Endothelial cell of umbilical vein (primary cell): ENCODE measurements at regions not wholly inside any gene's neighbourhood (a gene's known extent, or its start where the extent isn't known, plus 50 kb on each side); places are given as distances from the start of the nearest gene placed in this dataset.

Experiments used
- BruUV-seq: library from RNA; stranded (reverse); fragments of 400-500 nt; replicated peaks from 2 replicates; lab custom pipeline; 2021; lab: Mats Ljungman, UMichigan
- CTCF ChIA-PET: fragments of 300-600, 350-600 bp; sonication (Branson Sonifier 250); formaldehyde crosslinking; loops from one replicate; lab custom pipeline; 2021; ENCODE audit warnings: antibody characterized with exemption, inconsistent platforms; lab: Charles Lee
- POLR2A ChIA-PET: fragments of 300-600, 350-600 bp; sonication (Branson Sonifier 250); formaldehyde crosslinking; loops from one replicate; lab custom pipeline; 2021; ENCODE audit warnings: antibody characterized with exemption, inconsistent platforms; lab: Charles Lee
- DNase-seq: peaks from one replicate; pipeline ENCODE4 v3.0.0-alpha.2; 2011; ENCODE audit warnings: low read depth, low spot score
- FAIRE-seq: peaks from 2 replicates; lab custom pipeline; 2011; peaks lifted over from hg19 to GRCh38; lab: Jason Lieb, UNC
- H2AFZ ChIP-seq: 2 replicates; pipeline ENCODE4 v1.6.0; 2012; ENCODE audit warnings: low read depth, low read length, control low read depth, inconsistent platforms
- H3K27ac ChIP-seq: 2 replicates; pipeline ENCODE4 v1.5.1; 2011; ENCODE audit warnings: low read depth, mild to moderate bottlenecking, control low read depth, low read length, moderate library complexity; ENCODE audit not compliant: insufficient read depth
- H3K27me3 ChIP-seq, 2 experiments: 2 replicates each; pipeline versions ENCODE4 v1.6.0 to v1.6.1; 2011; ENCODE audit warnings: low read length in 2 of 2, mixed read lengths in 1 of 2; ENCODE audit not compliant: control insufficient read depth in 2 of 2, insufficient read depth in 2 of 2
- H3K36me3 ChIP-seq, 2 experiments: 2 replicates in 1 of 2; 3 replicates in 1 of 2; pipeline ENCODE4 v1.5.1; 2011; ENCODE audit warnings: low read length in 2 of 2, mild to moderate bottlenecking in 1 of 2, moderate library complexity in 1 of 2; ENCODE audit not compliant: control insufficient read depth in 2 of 2, insufficient read depth in 2 of 2; ENCODE audit errors: extremely low read depth in 1 of 2
- H3K4me1 ChIP-seq: 3 replicates; pipeline ENCODE4 v1.5.1; 2011; ENCODE audit warnings: mild to moderate bottlenecking, low read length; ENCODE audit not compliant: control insufficient read depth, insufficient read depth; ENCODE audit errors: extremely low read depth
- H3K4me2 ChIP-seq: 2 replicates; pipeline ENCODE4 v1.6.1; 2011; ENCODE audit warnings: low read length, control low read depth, mixed read lengths; ENCODE audit not compliant: insufficient read depth
- H3K4me3 ChIP-seq, 3 experiments: fragments of 200-600 bp in 1 of 3; sonication (generic), shearing (Covaris generic) in 1 of 3; replicated peaks in 1 of 3; 2 replicates each; pipeline ENCODE4 v1.5.1; 2011 to 2016; ENCODE audit warnings: control low read depth in 3 of 3, low read length in 3 of 3, mild to moderate bottlenecking in 2 of 3, inconsistent platforms in 1 of 3, low read depth in 1 of 3, moderate library complexity in 1 of 3; ENCODE audit not compliant: insufficient read depth in 1 of 3
- H3K79me2 ChIP-seq: 2 replicates; pipeline ENCODE4 v1.6.0; 2012; ENCODE audit warnings: low read length, inconsistent platforms; ENCODE audit not compliant: control insufficient read depth, insufficient read depth
- H3K9ac ChIP-seq: replicated peaks from 2 replicates; pipeline ENCODE3; 2011; ENCODE audit warnings: low read length, control low read depth; ENCODE audit not compliant: insufficient read depth; ENCODE audit errors: extremely low read depth
- H3K9me1 ChIP-seq: replicated peaks from 3 replicates; pipeline ENCODE4 v1.6.0; 2011; ENCODE audit warnings: mild to moderate bottlenecking, low read length; ENCODE audit not compliant: control insufficient read depth, insufficient read depth; ENCODE audit errors: extremely low read depth
- H3K9me3 ChIP-seq: replicated peaks from 2 replicates; pipeline ENCODE4 v1.5.1; 2012; ENCODE audit warnings: low read length, inconsistent platforms; ENCODE audit not compliant: control insufficient read depth, insufficient read depth
- H4K20me1 ChIP-seq: replicated peaks from 2 replicates; pipeline ENCODE3; 2011; ENCODE audit warnings: mild to moderate bottlenecking, low read length; ENCODE audit not compliant: control insufficient read depth, insufficient read depth; ENCODE audit errors: extremely low read depth
- CTCF ChIP-seq, 2 donors: IDR thresholded peaks; 1 replicate in 1 of 2; 2 replicates in 1 of 2; pipeline ENCODE4 v1.5.1; 2011; ENCODE audit warnings: low read length in 2 of 2, mild to moderate bottlenecking in 2 of 2, moderate library complexity in 2 of 2, control low read depth in 1 of 2, inconsistent platforms in 1 of 2, low read depth in 1 of 2; ENCODE audit not compliant: insufficient read depth in 1 of 2; ENCODE audit errors: extremely low read depth in 1 of 2
- EZH2 ChIP-seq: IDR thresholded peaks from 2 replicates; pipeline ENCODE4 v1.6.1; 2012; ENCODE audit warnings: borderline replicate concordance, low read depth, mild to moderate bottlenecking, moderate library complexity, low read length, inconsistent platforms; ENCODE audit not compliant: severe bottlenecking
- GATA2 ChIP-seq: IDR thresholded peaks from 2 replicates; pipeline ENCODE4 v1.7.0; 2011; ENCODE audit warnings: low read depth, mild to moderate bottlenecking, moderate library complexity, mixed read lengths, low read length; ENCODE audit not compliant: insufficient read length, insufficient read depth
- JUN ChIP-seq: IDR thresholded peaks from 2 replicates; pipeline ENCODE4 v1.6.1; 2011; ENCODE audit warnings: borderline replicate concordance, low read depth; ENCODE audit not compliant: insufficient read length, insufficient read depth
- POLR2A ChIP-seq: IDR thresholded peaks from 2 replicates; pipeline ENCODE4 v1.6.1; 2012; ENCODE audit warnings: low read depth, mild to moderate bottlenecking, control low read depth, low read length
- POLR2AphosphoS5 ChIP-seq: IDR thresholded peaks from 2 replicates; pipeline ENCODE4 v1.6.1; 2012; ENCODE audit warnings: low read depth, mild to moderate bottlenecking, control low read depth, low read length, moderate library complexity; ENCODE audit not compliant: insufficient read depth
- dilution Hi-C: fragments of 300-500 bp; cut with MboI; formaldehyde crosslinking; loops from one replicate; pipeline ENCODE4 v1.15.0; 2019; ENCODE audit warnings: low sequenced_read_pairs; ENCODE audit not compliant: extremely low pct_ligation_motif_present
- intact Hi-C: fragments of 100-400 bp; cut with micrococcal nuclease; formaldehyde crosslinking; loops from one replicate; pipeline ENCODE4 v1.10.0; 2022

- CTCF ChIA-PET, result no interaction called here
- no TSS peak for BruUV-seq
These were observed 640.9 kb upstream of the SOX11 start for GRCh38 chr2:5051300-5051699.

More at GRCh38 chr2:5051300-5051699, 640.9 kb upstream of the SOX11 start:
- Histone ChIP-seq H3K9ac (no peak overlapping the region), H3K79me2 (no peaks in the 10 kb centered on the region), H4K20me1 (no peaks in the 10 kb centered on the region), H3K9me1 (no peaks in the 10 kb centered on the region), H3K4me1 (no peaks in the 10 kb centered on the region), H3K27me3 (no peaks in the 10 kb centered on the region), H3K27ac (no peak overlapping the region), H3K4me2 (no peak overlapping the region), H3K4me3 (no peak overlapping the region), H2AFZ (no peak overlapping the region), H3K9me3 (peaks cover 2% of the 10 kb centered on the region), H3K36me3 (no peaks in the 10 kb centered on the region)
- TF ChIP-seq EZH2 (no peak), GATA2 (no peak), POLR2A (no peak), CTCF (IDR thresholded peaks at IDR 0.05; ENCODE audit: extremely low read depth in 1 of 2, insufficient read depth in 1 of 2, low read depth in 1 of 2, low read length in 2 of 2) (no peak), JUN (no peak), POLR2AphosphoS5 (no peak)
- dilution Hi-C loops, result no loop called here
- DNase-seq, result no peak
- POLR2A ChIA-PET, result no interaction called here
- FAIRE-seq, result no peak
- intact Hi-C loops, result no loop called here
